WTC11 (cell line): ENCODE measurements at regions not wholly inside any gene's neighbourhood (a gene's known extent, or its start where the extent isn't known, plus 50 kb on each side); places are given as distances from the start of the nearest gene placed in this dataset.

Source experiments
- ATAC-seq: fragments of 200-7000 bp; cut with Tn5 transposase; 2 replicates; pipeline ENCODE4 v1.10.0; 2021; ENCODE audit warnings: mild to moderate bottlenecking, moderate library complexity
- CTCF ChIA-PET: fragments of 300-600 bp; sonication (Branson Sonifier 250); formaldehyde crosslinking; loops from one replicate; lab custom pipeline; 2021; ENCODE audit warnings: antibody characterized with exemption; lab: Charles Lee
- POLR2A ChIA-PET: fragments of 350-600 bp; sonication (Branson Sonifier 250); formaldehyde crosslinking; loops from one replicate; lab custom pipeline; 2021; ENCODE audit warnings: antibody characterized with exemption; lab: Charles Lee
- DNase-seq: peaks from one replicate; pipeline ENCODE4 v3.0.0; 2021; ENCODE audit warnings: low spot score
- H3K27ac Mint-ChIP-seq: 2 replicates; pipeline ENCODE4 v1.8.0; 2021; ENCODE audit warnings: mixed read lengths
- H3K27me3 Mint-ChIP-seq: 2 replicates; pipeline ENCODE4 v1.8.0; 2021; ENCODE audit warnings: low read depth, mild to moderate bottlenecking, moderate library complexity, mixed read lengths
- H3K36me3 Mint-ChIP-seq: 2 replicates; pipeline ENCODE4 v1.8.0; 2021; ENCODE audit warnings: mixed read lengths
- H3K4me1 Mint-ChIP-seq: 2 replicates; pipeline ENCODE4 v1.8.0; 2022; ENCODE audit warnings: mixed read lengths
- H3K4me3 Mint-ChIP-seq: 2 replicates; pipeline ENCODE4 v1.8.0; 2021; ENCODE audit warnings: mild to moderate bottlenecking, moderate library complexity, mixed read lengths
- H3K9me3 Mint-ChIP-seq: 2 replicates; pipeline ENCODE4 v1.8.0; 2021; ENCODE audit warnings: mixed read lengths
- AR ChIP-seq: fragments of 250-450 bp; sonication (Bioruptor Pico); IDR thresholded peaks from 2 replicates; pipeline ENCODE4 v1.9.0; 2021; ENCODE audit warnings: mild to moderate bottlenecking
- ATF2 ChIP-seq: sonication (generic); formaldehyde crosslinking; IDR thresholded peaks from 2 replicates; pipeline ENCODE4 v1.8.1; 2022; ENCODE audit warnings: low read depth, missing genetic modification reagents, borderline replicate concordance
- ATF3 ChIP-seq: sonication (generic); formaldehyde crosslinking; conservative IDR thresholded peaks from 2 replicates; pipeline ENCODE4 v1.8.1; 2022; ENCODE audit warnings: mild to moderate bottlenecking, missing genetic modification reagents
- ATF6 ChIP-seq: sonication (generic); formaldehyde crosslinking; IDR thresholded peaks from 2 replicates; pipeline ENCODE4 v1.8.1; 2023; ENCODE audit warnings: mild to moderate bottlenecking, missing genetic modification reagents
- E2F1 ChIP-seq: sonication (generic); formaldehyde crosslinking; IDR thresholded peaks from 2 replicates; pipeline ENCODE4 v1.8.0; 2022; ENCODE audit warnings: mild to moderate bottlenecking, missing genetic modification reagents
- FOXJ3 ChIP-seq: sonication (generic); formaldehyde crosslinking; IDR thresholded peaks from 2 replicates; pipeline ENCODE4 v1.9.0; 2021; ENCODE audit warnings: missing genetic modification reagents, mild to moderate bottlenecking, borderline replicate concordance
- NFYB ChIP-seq: sonication (generic); formaldehyde crosslinking; conservative IDR thresholded peaks from 2 replicates; pipeline ENCODE4 v1.8.0; 2022; ENCODE audit warnings: low read depth, missing genetic modification reagents
- NR1H2 ChIP-seq: sonication (generic); formaldehyde crosslinking; IDR thresholded peaks from 2 replicates; pipeline ENCODE4 v1.9.0; 2021; ENCODE audit warnings: mild to moderate bottlenecking, moderate library complexity, missing genetic modification reagents
- RORB ChIP-seq: fragments of 250-450 bp; sonication (Bioruptor Pico); IDR thresholded peaks from 2 replicates; pipeline ENCODE4 v1.9.0; 2021; ENCODE audit warnings: mild to moderate bottlenecking
- SMAD3 ChIP-seq: sonication (generic); formaldehyde crosslinking; IDR thresholded peaks from 2 replicates; pipeline ENCODE4 v1.8.0; 2022; ENCODE audit warnings: missing genetic modification reagents, mild to moderate bottlenecking, borderline replicate concordance
- SMAD4 ChIP-seq: sonication (generic); formaldehyde crosslinking; IDR thresholded peaks from 2 replicates; pipeline ENCODE4 v1.8.0; 2022; ENCODE audit warnings: mild to moderate bottlenecking, missing genetic modification reagents
- STAT6 ChIP-seq: sonication (generic); formaldehyde crosslinking; conservative IDR thresholded peaks from 2 replicates; pipeline ENCODE4 v1.8.1; 2023; ENCODE audit warnings: mild to moderate bottlenecking, low read depth, missing genetic modification reagents, moderate library complexity
- TEAD4 ChIP-seq: sonication (generic); formaldehyde crosslinking; IDR thresholded peaks from 2 replicates; pipeline ENCODE4 v1.8.0; 2022; ENCODE audit warnings: mild to moderate bottlenecking, missing genetic modification reagents
- ZMAT4 ChIP-seq: fragments of 250-450 bp; sonication (Bioruptor Pico); IDR thresholded peaks from 2 replicates; pipeline ENCODE4 v1.9.0; 2021; ENCODE audit warnings: mild to moderate bottlenecking
- ZNF121 ChIP-seq: sonication (generic); formaldehyde crosslinking; IDR thresholded peaks from 2 replicates; pipeline ENCODE4 v1.8.0; 2023; ENCODE audit warnings: missing genetic modification reagents
- ZNF219 ChIP-seq: sonication (generic); formaldehyde crosslinking; IDR thresholded peaks from 2 replicates; pipeline ENCODE4 v1.8.0; 2023; ENCODE audit warnings: missing genetic modification reagents, mild to moderate bottlenecking, borderline replicate concordance
- ZNF232 ChIP-seq: sonication (generic); formaldehyde crosslinking; IDR thresholded peaks from 2 replicates; pipeline ENCODE4 v1.8.0; 2022; ENCODE audit warnings: mild to moderate bottlenecking, missing genetic modification reagents
- ZNF317 ChIP-seq: sonication (generic); formaldehyde crosslinking; IDR thresholded peaks from 2 replicates; pipeline ENCODE4 v1.8.1; 2023; ENCODE audit warnings: low read depth, mild to moderate bottlenecking, moderate library complexity, missing genetic modification reagents, borderline replicate concordance
- ZNF671 ChIP-seq: fragments of 250-450 bp; sonication (Bioruptor Pico); IDR thresholded peaks from 2 replicates; pipeline ENCODE4 v1.8.0; 2021; ENCODE audit warnings: mild to moderate bottlenecking
- ZSCAN18 ChIP-seq: fragments of 250-450 bp; sonication (Bioruptor Pico); IDR thresholded peaks from 2 replicates; pipeline ENCODE4 v2.1.2; 2022; ENCODE audit warnings: mild to moderate bottlenecking, moderate library complexity

- ATAC-seq: no peak
- TF ChIP-seq ZSCAN18 (no peak), ZNF232 (no peak), ZNF121 (CRISPR knock-in tag) (peak; percentile 81; the same call in 1 of the 2 replicates), ATF3 (CRISPR knock-in tag) (no peak), STAT6 (CRISPR knock-in tag) (no peak), NR1H2 (CRISPR knock-in tag) (no peak), E2F1 (no peak), ATF2 (CRISPR knock-in tag) (no peak)
- H3K4me1 Mint-ChIP-seq: peaks cover 48% of the 10 kb centered on the region
Measured at GRCh38 chr6:41439524-41440418, 104.4 kb downstream of the NCR2 start.

GRCh38 chr6:41440958-41441357 is 105.2 kb upstream of the FOXP4 start:
- H3K4me1 Mint-ChIP-seq: peaks cover 49% of the 10 kb centered on the region
- no peaks in the 10 kb centered on the region for H3K9me3 Mint-ChIP-seq
- H3K27me3 Mint-ChIP-seq: peaks cover 53% of the 10 kb centered on the region
- no peak overlapping the region for H3K4me3 Mint-ChIP-seq
- ATAC-seq (no peak), DNase-seq (no peak)
- ChIA-PET POLR2A (no interaction called here), CTCF (interaction anchor here (1.0 to 1.5 kb wide), 4 partner anchors 10 to 116 kb away, joined by 3 to 4 read pairs (median 3); no protein-coding TSS in a partner anchor)
- TF ChIP-seq ZNF219 (CRISPR knock-in tag): no peak
- no peak for TF ChIP-seq ZMAT4 (CRISPR knock-in tag)
- TF ChIP-seq TEAD4 (CRISPR knock-in tag): no peak
- TF ChIP-seq ZNF671: no peak
- TF ChIP-seq SMAD4 (CRISPR knock-in tag): no peak
- TF ChIP-seq NFYB (CRISPR knock-in tag): no peak
- TF ChIP-seq RORB (CRISPR knock-in tag): no peak
- TF ChIP-seq ATF6: no peak
- TF ChIP-seq FOXJ3: no peak
- no peak for TF ChIP-seq AR
- no peak for TF ChIP-seq ZNF317 (CRISPR knock-in tag)
- no peak for TF ChIP-seq E2F1
- no peak for TF ChIP-seq SMAD3 (CRISPR knock-in tag)
- no peaks in the 10 kb centered on the region for H3K36me3 Mint-ChIP-seq
- H3K27ac Mint-ChIP-seq: no peak overlapping the region

More at GRCh38 chr6:41439524-41440418, 104.4 kb downstream of the NCR2 start:
- DNase-seq: no peak
- POLR2A ChIA-PET: no interaction called here
- CTCF ChIA-PET: interaction anchor here (1.0 to 3.6 kb wide), 6 partner anchors 11 to 243 kb away, joined by 3 to 11 read pairs (median 3); no protein-coding TSS in a partner anchor
- Mint-ChIP-seq H3K4me3 (no peak overlapping the region), H3K9me3 (no peaks in the 10 kb centered on the region), H3K27me3 (peaks cover 42% of the 10 kb centered on the region), H3K36me3 (no peaks in the 10 kb centered on the region), H3K27ac (no peak overlapping the region)
